ENCODE measurements at regions not wholly inside any gene's neighbourhood (a gene's known extent, or its start where the extent isn't known, plus 50 kb on each side); places are given as distances from the start of the nearest gene placed in this dataset.

GRCh38 chr12:127191129-127191528, 1075.8 kb upstream of the TMEM132C start:
- no peak for DNase-seq (ENCODE audit: low read depth, low spot score)

DNA sequence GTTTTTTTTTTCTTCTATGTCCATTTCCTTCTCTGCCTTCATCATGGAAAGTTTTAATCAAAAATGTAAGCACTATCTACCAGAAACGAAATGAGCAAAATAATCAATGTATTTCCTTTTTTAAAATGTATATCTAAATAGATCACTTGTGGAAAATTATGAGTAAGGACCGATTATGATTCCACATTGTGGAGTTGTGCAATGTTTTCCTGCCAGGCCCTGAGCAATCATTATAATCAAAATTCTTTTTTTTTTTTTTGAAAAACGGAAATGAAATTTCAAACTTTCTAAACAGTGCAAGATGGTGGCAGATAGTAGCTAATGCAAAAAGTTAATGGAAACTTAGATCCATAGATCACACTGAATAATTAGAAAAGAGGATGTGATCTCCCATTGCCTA, 1074.6 kb upstream of the TMEM132C start:
- DNase-seq (ENCODE audit: low read depth, low spot score) = no peak

DNA sequence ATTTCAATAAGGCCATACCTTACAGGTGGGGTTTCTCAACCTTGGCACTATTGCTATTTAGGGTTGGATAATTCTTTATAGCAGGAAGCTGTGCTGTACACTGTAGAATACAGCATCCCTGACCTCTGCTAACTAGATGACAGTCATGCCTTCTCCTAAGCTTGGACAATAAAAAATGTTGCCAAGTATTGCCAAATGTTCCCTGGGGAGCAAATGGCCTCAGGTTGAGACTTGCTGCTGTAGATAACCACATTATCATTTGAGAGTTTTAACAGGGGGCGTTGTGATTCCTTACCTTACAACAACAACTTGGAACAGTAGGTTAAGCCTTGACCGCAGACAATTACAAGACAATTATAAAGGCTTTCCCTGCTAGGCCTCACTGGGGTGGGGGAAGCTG, 1073.6 kb upstream of the TMEM132C start:
- no peak for DNase-seq (ENCODE audit: low read depth, low spot score)

GRCh38 chr12:127194176-127194575, 1072.8 kb upstream of the TMEM132C start:
- no peak for DNase-seq (ENCODE audit: low read depth, low spot score)

DNA sequence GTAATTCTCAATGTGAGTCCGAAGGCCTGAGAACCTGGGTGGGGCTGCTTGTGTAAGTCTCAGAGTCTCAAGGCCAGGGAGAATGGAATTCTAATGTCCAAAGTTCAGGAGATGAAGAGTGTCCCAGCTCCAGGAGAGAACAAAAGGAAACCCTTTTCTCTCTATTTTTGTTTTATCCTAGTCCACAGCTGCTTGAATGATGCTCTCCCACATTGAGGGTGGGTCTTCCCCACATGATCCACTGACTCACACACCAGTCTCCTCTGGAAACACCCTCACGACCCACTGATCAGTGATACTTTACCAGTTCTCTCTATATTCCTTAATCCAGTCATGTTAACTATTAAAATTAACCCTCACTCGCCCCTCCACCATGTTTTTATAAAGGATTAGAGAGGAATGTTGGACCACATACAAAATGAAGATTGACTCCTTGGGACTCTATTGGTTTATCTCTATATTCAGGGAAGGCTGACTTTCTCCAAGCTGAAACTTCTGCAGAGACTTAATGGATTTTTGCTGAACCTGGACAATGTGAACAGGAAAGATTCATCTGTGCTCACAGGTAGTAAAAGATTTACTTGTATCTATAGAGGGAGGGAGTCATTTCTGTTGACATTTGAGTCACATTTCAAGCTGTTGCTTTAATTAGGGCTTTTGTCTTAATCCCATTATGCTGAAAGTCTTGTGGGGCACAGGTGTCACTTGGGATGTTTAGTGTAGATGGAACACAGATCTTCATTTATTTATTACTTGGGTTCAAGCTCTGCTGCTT, 1061.0 kb upstream of the TMEM132C start:
- no peak for DNase-seq (ENCODE audit: low read depth, low spot score)

DNA sequence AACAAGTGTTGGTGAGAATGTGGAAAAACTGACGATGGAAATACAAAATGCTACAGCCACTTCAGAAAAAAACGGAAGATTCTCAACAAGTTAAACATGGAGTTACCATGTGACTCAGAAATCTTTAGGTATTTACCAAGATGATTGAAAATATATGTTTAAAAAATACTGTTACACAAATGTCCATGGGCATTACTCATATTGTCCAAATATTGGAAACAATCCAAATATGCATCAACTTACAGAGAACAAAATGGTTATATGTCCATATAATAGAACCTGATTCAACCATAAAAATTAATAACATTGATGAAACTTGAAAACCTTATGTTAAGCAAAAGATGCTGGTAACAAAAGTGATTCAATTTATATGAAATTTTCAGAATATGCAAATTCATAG, 1057.7 kb upstream of the TMEM132C start:
- DNase-seq (ENCODE audit: low read depth, low spot score) = no peak

GRCh38 chr12:127214186-127214585, 1052.8 kb upstream of the TMEM132C start:
- no peak for DNase-seq (ENCODE audit: low read depth, low spot score)

DNA sequence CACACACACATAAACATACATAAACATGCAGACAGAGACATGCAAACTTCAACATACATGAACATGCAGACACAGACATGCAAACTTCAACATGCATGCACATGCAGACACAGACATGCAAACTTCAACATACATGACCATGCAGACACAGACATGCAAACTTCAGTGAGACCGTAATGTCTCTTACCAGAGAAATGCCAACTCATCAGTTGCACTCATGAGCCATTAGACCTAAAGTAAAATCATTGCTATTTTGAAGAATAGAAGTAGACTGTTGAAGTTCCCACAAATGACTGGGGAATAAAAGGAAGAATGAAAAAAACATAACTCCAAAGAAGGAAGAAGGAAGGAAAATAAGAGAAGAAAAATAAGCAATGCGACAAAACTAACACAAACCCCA, 1044.0 kb upstream of the TMEM132C start:
- DNase-seq (ENCODE audit: low read depth, low spot score) = no peak

DNA sequence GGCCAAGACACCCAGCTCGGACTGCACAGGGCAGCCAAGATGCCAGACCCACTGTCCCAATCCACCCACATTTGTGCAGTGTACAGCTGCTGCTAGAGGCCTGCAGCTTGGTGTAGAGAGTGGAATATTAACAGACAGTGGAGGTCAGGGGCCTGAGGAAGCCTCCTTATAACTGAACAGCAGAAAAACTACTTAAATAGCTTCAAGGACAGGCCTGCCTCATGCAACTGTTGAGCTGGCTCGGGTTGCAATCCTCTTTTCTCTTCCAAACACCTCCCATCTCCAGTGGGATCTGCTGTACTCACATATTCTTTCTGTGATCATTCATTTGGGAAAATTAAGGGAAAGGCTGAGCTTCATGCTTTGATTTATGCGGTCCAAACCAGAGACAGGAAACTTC, 1043.2 kb upstream of the TMEM132C start:
- no peak for DNase-seq (ENCODE audit: low read depth, low spot score)

DNA sequence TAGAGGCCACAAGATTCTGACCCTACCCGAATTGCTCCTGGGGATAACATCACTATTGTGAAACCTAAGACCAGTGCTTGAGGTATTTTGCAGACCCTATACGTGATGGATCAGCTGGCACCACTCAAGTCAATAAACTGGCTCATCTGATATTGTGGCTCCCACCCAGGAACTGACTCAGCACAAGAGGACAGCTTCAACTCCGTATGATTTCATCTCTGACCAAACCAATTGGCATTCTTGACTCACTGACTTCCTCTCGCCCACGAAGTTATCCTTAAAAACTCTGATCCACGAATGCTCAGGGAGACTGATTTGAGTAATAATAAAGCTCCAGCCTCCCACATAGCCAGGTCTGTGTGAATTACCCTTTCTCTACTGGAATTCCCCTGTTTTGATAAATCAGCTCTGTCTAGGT, 1036.1 kb upstream of the TMEM132C start:
- DNase-seq (ENCODE audit: low read depth, low spot score) = peak; percentile 81

DNA sequence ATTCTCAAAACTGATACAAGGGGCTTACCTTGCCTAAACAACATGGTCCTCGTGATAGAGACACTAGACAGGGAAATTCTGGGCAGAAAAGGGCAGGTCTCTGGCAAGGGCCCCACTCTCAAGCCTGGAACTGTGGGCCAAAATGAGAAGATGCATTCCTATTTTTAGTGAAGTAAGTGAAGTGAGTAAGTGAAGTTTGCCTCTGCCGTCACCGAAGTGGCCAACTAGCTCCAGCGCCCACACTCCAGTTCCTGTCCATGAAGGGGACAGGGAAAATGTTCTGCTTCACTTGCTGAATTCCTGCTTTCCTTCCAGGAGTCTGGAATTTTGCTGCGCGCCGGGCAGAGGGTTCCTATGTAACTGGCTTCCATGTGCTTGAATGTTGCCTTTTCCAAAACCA, 1035.6 kb upstream of the TMEM132C start:
- DNase-seq (ENCODE audit: low read depth, low spot score) = no peak

DNA sequence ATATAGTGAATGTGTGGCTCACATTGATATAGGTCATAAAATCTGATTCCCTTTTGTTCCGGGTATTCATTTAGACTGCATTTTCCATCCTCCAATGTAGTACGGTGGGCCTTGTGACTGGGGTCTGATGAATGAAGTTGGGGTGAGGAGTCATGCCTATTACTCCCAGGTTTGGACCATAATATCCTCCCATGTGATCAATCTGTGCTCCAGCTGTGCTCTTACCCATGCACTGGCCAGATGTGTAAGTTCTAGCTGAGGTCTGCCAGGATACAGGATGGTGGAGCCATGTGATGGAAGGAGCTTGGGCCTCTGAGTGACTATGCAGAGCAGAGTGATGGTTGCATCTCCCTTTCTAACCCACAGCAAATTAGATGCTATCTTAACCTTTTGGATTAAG, 1034.0 kb upstream of the TMEM132C start:
- no peak for DNase-seq (ENCODE audit: low read depth, low spot score)

GRCh38 chr12:127235761-127236160, 1031.2 kb upstream of the TMEM132C start:
- no peak for DNase-seq (ENCODE audit: low read depth, low spot score)

GRCh38 chr12:127236491-127236890, 1030.5 kb upstream of the TMEM132C start:
- DNase-seq (ENCODE audit: low read depth, low spot score) = no peak

- DNase-seq (ENCODE audit: low read depth, low spot score) = no peak
Measured at GRCh38 chr12:127237151-127237550, 1029.8 kb upstream of the TMEM132C start.

DNA sequence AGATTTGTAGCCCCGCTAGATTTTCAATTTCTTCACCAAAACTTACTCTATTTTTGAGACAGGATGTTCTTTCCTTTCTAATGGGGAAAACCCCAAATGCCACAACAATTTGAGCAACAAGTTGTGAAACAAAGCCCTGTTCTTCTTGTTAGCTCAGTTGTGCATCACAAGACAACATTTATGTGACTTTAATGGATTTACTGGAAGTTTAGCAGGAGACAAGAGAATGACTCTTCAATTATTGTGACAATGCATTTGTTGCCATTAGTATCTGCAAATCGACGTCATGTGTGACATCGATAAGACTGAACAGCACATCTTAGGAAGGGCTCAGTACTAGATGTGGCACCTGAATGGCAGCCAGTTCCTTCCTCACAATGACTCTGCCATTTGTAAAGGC, 1028.9 kb upstream of the TMEM132C start:
- no peak for DNase-seq (ENCODE audit: low read depth, low spot score)

DNA sequence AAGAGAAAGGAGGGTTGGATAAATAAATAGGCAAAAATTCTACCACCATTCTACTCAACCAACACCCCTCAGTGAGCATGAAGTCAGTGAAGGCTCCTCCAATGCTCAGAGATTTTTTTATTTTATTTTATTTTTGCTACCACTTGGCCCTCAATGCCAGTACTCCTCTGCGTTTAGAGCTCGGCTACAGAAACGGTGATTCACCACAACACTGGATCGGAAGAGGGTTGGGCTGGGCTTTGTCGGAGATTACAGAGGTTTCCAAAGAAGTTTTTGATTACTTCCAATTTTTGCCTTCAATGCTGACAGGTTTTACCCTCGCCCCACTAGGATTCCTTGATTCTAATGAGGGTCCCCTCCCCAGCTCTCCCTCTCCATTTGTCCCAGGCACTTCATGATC, 1027.2 kb upstream of the TMEM132C start:
- no peak for DNase-seq (ENCODE audit: low read depth, low spot score)

DNA sequence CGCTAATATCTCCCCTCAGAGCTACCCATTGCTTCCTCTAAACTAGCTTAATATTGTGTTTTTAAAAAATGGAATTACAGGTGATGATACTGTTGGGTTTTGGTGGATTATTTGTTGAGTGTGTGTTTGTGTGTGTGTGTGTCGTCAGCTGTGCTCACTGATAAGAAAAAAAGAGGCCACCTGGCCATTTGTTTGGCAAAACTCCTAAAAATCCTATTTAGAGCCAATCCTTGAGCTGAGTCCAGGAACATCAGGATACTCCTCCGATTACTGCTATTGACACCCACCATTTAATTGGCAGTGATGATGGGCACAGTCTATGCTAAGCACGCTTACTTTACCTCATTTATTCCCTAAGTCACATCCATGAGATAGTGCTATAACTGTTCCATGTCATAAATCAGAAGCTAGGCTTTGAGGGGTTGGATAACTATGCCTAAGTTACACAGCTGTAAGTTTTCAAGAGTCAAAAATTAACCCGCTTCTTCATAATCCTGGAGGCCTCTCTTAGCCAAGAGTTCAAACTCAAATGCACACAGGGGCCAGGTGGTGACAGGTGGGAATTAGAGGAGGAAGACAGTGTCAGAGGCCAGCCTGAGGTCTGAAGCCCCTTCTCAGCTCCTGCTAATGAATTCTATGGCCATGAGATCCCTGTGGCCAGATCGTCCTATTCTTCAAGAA, 1026.6 kb upstream of the TMEM132C start:
- DNase-seq (ENCODE audit: low read depth, low spot score) = no peak

DNA sequence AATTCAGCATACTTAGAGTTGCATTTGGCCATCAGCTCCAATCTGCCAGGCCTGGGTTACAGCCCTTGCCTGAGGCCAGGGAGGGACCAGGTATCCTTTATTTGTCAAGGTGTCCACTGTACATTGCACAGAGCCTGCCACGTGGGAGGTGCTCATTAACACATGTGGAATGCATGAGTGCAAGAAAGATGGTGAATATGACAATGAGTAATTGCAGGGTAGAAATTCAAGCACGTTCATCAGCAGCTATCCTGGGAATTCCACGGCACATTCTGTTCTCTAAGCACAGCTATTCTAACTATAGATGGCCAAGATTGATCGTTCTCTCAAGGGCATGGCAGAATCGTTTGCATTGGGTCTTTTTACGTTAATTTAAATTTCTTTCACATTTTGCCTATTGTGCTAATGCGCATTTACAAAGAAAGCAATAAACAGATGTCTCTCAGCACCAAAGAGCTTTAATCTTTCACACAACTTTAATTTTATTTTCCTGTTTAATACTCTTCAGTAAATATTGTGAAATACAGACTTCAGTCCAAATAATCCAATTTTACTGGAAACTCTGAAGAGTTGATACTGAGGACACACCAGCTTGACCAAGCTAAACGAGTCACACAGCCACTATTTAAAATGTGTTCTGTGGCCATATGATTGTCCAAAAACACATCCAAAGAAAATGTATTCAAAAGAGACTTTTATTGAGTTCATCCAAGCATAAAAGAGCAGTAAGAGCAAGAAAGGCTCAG, 1025.7 kb upstream of the TMEM132C start:
- DNase-seq (ENCODE audit: low read depth, low spot score) = no peak

GRCh38 chr12:127245009-127245408, 1022.0 kb upstream of the TMEM132C start:
- DNase-seq (ENCODE audit: low read depth, low spot score) = no peak

GRCh38 chr12:127245437-127245836, 1021.5 kb upstream of the TMEM132C start:
- no peak for DNase-seq (ENCODE audit: low read depth, low spot score)

DNA sequence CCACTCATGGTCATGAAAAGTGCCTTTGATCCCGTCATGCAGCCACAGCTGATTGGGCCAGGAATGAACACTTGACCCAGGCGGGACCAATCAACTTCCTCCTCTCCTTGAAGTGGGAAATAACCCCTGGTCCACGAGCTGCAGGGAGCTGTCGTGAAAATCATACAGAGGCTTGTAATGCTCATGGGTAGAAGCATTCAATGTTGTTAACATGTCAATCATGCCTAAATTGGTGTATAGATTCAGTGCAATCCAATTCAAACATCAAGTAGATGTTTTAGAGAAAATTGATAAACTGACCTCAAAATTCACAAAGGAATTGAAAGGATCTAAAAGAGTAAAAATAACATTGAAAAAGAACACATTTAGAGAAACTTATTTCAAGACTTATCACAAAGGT, 1019.0 kb upstream of the TMEM132C start:
- DNase-seq (ENCODE audit: low read depth, low spot score) = no peak

GRCh38 chr12:127249428-127249827, 1017.5 kb upstream of the TMEM132C start:
- DNase-seq (ENCODE audit: low read depth, low spot score) = no peak

Data from brain pericyte (primary cell).